Chondrocyte (in vitro differentiated cells): ENCODE measurements at regions not wholly inside any gene's neighbourhood (a gene's known extent, or its start where the extent isn't known, plus 50 kb on each side); places are given as distances from the start of the nearest gene placed in this dataset.

Experiments
- DNase-seq: peaks from one replicate; pipeline ENCODE4 v3.0.0; 2021; ENCODE audit warnings: mixed read lengths, low spot score
- H3K27ac Mint-ChIP-seq: one replicate; pipeline ENCODE4 v1.8.0; 2021; ENCODE audit warnings: mild to moderate bottlenecking, moderate library complexity, mixed read lengths; ENCODE audit not compliant: unreplicated experiment
- H3K27me3 Mint-ChIP-seq: 2 replicates; pipeline ENCODE4 v1.8.0; 2021; ENCODE audit warnings: low read depth, mixed read lengths
- H3K36me3 Mint-ChIP-seq: 2 replicates; pipeline ENCODE4 v1.8.0; 2021; ENCODE audit warnings: low read depth, mixed read lengths
- H3K4me1 Mint-ChIP-seq: 2 replicates; pipeline ENCODE4 v1.8.0; 2021; ENCODE audit warnings: low read depth, mild to moderate bottlenecking, mixed read lengths
- H3K4me3 Mint-ChIP-seq: one replicate; pipeline ENCODE4 v1.8.0; 2021; ENCODE audit warnings: mild to moderate bottlenecking, moderate library complexity, mixed read lengths; ENCODE audit not compliant: unreplicated experiment
- H3K9me3 Mint-ChIP-seq: 2 replicates; pipeline ENCODE4 v1.8.0; 2021; ENCODE audit warnings: low read depth, mixed read lengths
- CTCF ChIP-seq: fragments of 200-600 bp; sonication (generic); IDR thresholded peaks from 2 replicates; pipeline ENCODE4 v1.5.0; 2021; ENCODE audit warnings: antibody characterized with exemption, mild to moderate bottlenecking, moderate library complexity

GRCh38 chr13:30049692-30050091 lies 199.3 kb upstream of the UBL3 start:
- Mint-ChIP-seq H3K36me3 (peaks cover 1% of the 10 kb centered on the region), H3K9me3 (no peaks in the 10 kb centered on the region), H3K27me3 (no peaks in the 10 kb centered on the region), H3K4me3 (no peak overlapping the region), H3K27ac (no peak overlapping the region), H3K4me1 (peaks cover 11% of the 10 kb centered on the region)
- no peak for TF ChIP-seq CTCF
- DNase-seq, result no peak

GRCh38 chr13:30047154-30047874 lies 196.9 kb upstream of the UBL3 start:
- no peak for DNase-seq
- Mint-ChIP-seq H3K4me3 (no peak overlapping the region), H3K36me3 (no peaks in the 10 kb centered on the region), H3K9me3 (no peaks in the 10 kb centered on the region), H3K27ac (no peak overlapping the region), H3K27me3 (no peaks in the 10 kb centered on the region), H3K4me1 (peaks cover 11% of the 10 kb centered on the region)
- TF ChIP-seq CTCF, result no peak

GRCh38 chr13:30045916-30046704 lies 195.7 kb upstream of the UBL3 start:
- H3K4me1 Mint-ChIP-seq, result peaks cover 11% of the 10 kb centered on the region
- no peak for DNase-seq
- TF ChIP-seq CTCF, result no peak
- no peaks in the 10 kb centered on the region for H3K9me3 Mint-ChIP-seq
- H3K36me3 Mint-ChIP-seq, result no peaks in the 10 kb centered on the region
- peak overlapping the region; percentile 25 for H3K27ac Mint-ChIP-seq
- no peak overlapping the region for H3K4me3 Mint-ChIP-seq
- H3K27me3 Mint-ChIP-seq, result no peaks in the 10 kb centered on the region

GRCh38 chr13:30044932-30045331 lies 194.5 kb upstream of the UBL3 start:
- no peaks in the 10 kb centered on the region for H3K27me3 Mint-ChIP-seq
- peaks cover 11% of the 10 kb centered on the region for H3K4me1 Mint-ChIP-seq
- H3K4me3 Mint-ChIP-seq, result no peak overlapping the region
- TF ChIP-seq CTCF, result no peak
- H3K36me3 Mint-ChIP-seq, result no peaks in the 10 kb centered on the region
- H3K27ac Mint-ChIP-seq, result no peak overlapping the region
- no peak for DNase-seq
- no peaks in the 10 kb centered on the region for H3K9me3 Mint-ChIP-seq

- DNase-seq, result no peak
- Mint-ChIP-seq H3K4me3 (no peak overlapping the region), H3K27me3 (no peaks in the 10 kb centered on the region), H3K9me3 (no peaks in the 10 kb centered on the region), H3K4me1 (peaks cover 11% of the 10 kb centered on the region), H3K27ac (no peak overlapping the region), H3K36me3 (no peaks in the 10 kb centered on the region)
- TF ChIP-seq CTCF, result no peak
Measured at GRCh38 chr13:30043631-30043925, 193.2 kb upstream of the UBL3 start.
